22Rv1 (cell line): ENCODE measurements at regions not wholly inside any gene's neighbourhood (a gene's known extent, or its start where the extent isn't known, plus 50 kb on each side); places are given as distances from the start of the nearest gene placed in this dataset.
A peak's percentile ranks its signal among the peaks of the same experiment; 100 is the strongest.
"Not testable (repeated sequence)": the region's sequence is repeated elsewhere in the genome, so short reads cannot be mapped to it uniquely, and the experiment has no call there.

Experiments
- H3K27ac ChIP-seq: fragments of 450-650 bp; 2 replicates; pipeline ENCODE4 v1.5.1; 2017
- CTCF ChIP-seq: fragments of 450-650 bp; IDR thresholded peaks from 2 replicates; pipeline ENCODE4 v1.5.1; 2017; ENCODE audit warnings: mild to moderate bottlenecking
- ZFX ChIP-seq: fragments of 450-650 bp; IDR thresholded peaks from 2 replicates; pipeline ENCODE4 v1.6.1; 2017; ENCODE audit warnings: antibody characterized with exemption, borderline replicate concordance

DNA sequence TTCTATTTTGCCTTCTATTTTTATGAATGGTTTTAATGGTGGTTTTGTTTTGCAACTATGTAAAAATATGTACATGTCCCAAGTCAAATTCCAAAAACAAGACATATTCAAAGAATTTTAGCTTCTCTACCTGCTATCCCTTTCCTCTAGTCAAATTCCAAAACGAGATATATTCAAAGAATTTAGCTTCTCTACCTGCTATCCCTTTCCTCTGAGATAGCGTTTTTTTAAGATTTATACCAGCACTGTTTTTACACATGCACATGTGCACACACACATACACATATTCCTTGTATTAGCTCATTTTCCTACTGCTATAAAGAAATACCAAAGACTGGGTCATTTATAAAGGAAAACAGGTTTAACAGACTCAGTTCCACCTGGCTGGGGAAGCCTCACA is 199.1 kb upstream of the ARL4C start:
- no peak overlapping the region for H3K27ac ChIP-seq
- no peak for TF ChIP-seq ZFX
- TF ChIP-seq CTCF: no peak

GRCh38 chr2:234694244-234695013 is 197.5 kb upstream of the ARL4C start:
- TF ChIP-seq CTCF (no peak), ZFX (no peak)
- no peak overlapping the region for H3K27ac ChIP-seq

DNA sequence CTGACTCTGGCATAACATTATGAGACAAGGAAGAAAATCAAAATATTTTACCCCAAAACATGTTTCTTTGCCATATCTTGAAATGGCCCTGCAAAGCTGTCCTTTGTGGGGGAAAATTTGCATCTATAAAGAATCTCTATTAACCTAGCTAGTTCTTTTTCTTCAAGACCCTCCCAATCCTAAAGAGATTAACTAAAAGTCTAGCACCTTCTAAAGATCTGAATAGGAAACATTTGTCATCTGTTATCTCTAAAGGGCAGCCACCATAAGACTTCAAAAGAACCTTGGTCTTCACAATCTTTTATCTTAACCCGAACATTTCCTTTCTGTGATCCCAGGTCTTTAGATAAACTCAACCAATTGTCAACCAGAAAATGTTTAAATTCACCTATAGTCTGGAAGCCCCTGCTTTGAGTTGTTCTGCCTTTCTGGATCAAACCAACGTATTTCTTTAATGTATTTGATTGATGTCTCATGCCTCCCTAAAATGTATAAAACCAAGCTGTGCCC is 196.9 kb upstream of the ARL4C start:
- H3K27ac ChIP-seq: not testable (repeated sequence)

DNA sequence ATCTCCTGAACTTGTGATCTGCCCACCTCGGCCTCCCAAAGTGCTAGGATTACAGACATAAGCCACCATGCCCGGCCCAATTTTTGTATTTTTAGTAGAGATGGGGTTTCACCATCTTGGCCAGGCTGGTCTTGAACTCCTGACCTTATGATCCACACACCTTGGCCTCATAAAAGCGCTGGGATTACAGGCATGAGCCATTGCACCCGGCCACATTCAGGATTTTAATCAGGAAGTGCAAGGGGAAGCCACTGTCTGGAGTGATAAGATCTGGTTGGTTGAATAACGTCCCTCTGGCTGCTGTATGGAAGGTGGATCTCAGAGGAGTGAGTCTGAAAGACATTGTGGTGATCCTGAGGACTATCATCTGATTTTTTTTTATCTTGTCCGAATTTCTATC is 196.3 kb upstream of the ARL4C start:
- H3K27ac ChIP-seq: not testable (repeated sequence)

- H3K27ac ChIP-seq: no peak overlapping the region
- TF ChIP-seq ZFX: no peak
- no peak for TF ChIP-seq CTCF
These were observed 195.4 kb upstream of the ARL4C start for GRCh38 chr2:234691968-234692955.

DNA sequence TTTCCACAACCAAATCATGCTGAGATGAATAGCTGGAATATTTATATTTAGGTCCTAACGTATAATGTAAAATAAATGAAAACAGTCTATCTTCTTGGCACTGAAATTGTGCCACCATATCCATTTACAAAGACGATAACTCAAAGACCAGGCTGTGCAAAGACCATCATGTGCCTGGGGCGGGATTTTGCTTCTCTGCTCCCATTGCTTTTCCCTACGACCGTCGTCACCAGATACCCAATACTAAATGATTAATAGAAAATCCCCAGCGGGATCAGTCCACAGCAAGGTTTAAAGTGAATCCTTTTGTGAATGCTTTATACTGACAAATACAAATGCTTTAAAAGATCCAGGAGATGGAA is 194.3 kb upstream of the ARL4C start:
- TF ChIP-seq CTCF: no peak
- TF ChIP-seq ZFX: no peak
- peak overlapping the region; percentile 44 for H3K27ac ChIP-seq

DNA sequence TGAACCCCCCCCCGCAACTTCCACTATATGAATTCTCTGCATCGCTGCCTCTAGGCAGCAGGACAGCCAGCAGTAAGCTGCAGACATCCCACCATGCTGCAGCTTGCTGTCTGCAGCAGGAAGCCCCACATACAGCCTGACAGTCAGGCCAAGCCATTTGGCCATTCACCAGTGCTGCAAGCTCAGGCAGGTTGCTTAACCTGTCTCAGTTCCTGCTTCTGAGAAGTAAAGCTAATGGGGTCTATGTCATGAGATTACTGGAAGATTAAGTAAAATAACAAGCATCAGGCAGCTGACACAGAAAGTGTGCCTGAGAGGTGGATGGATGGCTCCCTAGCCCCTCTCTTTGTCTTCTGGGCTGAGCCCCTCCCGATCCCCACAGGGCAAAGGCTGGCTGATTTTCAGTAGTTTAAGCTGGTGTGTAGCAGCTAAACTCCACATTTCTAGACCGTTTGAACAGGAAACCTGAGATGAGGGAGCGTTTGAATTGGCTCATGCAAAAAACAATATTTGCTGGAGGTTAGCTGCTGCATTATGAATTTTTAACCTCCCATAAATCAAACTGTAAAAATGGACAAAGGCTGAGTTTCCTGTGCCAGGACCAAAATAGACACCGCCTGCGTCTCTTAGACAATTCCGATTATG is 193.8 kb upstream of the ARL4C start:
- TF ChIP-seq CTCF (no peak), ZFX (no peak)
- H3K27ac ChIP-seq: peak overlapping the region; percentile 44
